ENCODE measurements at regions not wholly inside any gene's neighbourhood (a gene's known extent, or its start where the extent isn't known, plus 50 kb on each side); places are given as distances from the start of the nearest gene placed in this dataset.

GRCh38 chr5:143931986-143932385, 120.0 kb downstream of the HMHB1 start:
- TF ChIP-seq CTCF (conservative IDR thresholded peaks at IDR 0.05 in 1 of 2, IDR thresholded peaks at IDR 0.05 in 1 of 2; ENCODE audit: extremely low read depth in 1 of 2, insufficient read depth in 1 of 2, low read depth in 1 of 2, low read length in 2 of 2) (no peak), EZH2 (IDR thresholded peaks at IDR 0.05; ENCODE audit: borderline replicate concordance, low read length) (no peak)
